GM18870 (cell line): ENCODE measurements at regions not wholly inside any gene's neighbourhood (a gene's known extent, or its start where the extent isn't known, plus 50 kb on each side); places are given as distances from the start of the nearest gene placed in this dataset.

Source experiments
- ATAC-seq: cut with Tn5 transposase; IDR thresholded peaks from one replicate; pipeline ENCODE4 v1.9.1; 2021; ENCODE audit warnings: moderate library complexity; ENCODE audit not compliant: unreplicated experiment

- ATAC-seq, result no peak
These were observed 163.7 kb downstream of the KLF12 start for GRCh38 chr13:73970421-73971055.

DNA sequence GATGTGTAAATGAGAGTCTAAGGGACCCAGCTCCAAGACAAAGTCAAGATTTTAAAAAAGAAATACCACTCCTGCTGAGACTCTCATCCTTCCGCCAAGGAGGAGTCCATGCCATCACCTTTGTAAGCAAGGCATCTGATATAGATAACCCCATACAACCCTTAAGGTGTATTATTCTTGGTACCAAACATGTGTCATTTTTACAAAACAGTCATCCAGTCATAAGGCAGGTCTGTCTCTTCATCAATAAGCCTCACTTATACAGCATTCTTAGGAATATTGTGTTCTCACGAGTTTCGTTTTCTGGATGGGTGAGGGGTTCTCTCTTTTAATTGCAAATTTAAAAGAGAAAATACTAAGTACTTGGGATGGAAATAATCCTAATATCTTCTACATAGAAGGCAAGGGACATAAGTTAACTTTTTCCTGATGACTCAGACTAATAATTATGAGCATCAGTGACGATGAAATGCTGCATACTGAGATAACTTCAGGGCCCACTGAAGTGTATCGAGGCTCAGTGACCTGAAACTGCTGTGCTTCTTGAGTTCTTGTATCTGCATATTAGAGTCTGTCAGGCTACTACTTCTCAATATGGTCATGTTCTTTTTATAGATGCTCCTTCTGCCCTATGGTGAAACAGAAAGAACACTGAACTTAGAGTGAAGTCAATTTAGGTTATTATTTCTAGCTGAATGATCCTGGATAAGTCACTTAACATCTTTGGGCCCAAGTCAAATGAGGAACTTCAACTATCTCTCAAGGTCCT, 166.6 kb downstream of the KLF12 start:
- peak; percentile 100 for ATAC-seq

GRCh38 chr13:73966331-73966730, 167.9 kb downstream of the KLF12 start:
- no peak for ATAC-seq

GRCh38 chr13:73962284-73962683, 171.9 kb downstream of the KLF12 start:
- no peak for ATAC-seq

DNA sequence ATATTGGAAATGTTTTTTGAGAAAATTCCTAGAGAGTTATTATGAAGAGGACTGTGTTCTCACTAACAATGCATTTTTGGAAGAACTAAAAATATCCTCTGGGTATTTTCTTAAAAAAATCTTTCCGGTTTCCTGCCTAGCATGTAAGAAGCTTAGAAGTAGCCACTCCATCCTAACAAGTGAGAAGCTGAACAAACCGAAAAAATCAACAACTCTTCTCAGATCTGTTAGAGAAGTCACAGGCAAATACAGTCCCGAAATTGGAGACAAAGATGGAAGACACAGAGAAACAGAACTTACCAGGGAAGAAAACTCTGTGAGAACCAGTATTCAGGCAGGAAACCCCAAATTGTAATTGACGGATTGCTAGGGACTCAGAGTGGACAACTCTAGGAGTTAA, 173.0 kb downstream of the KLF12 start:
- no peak for ATAC-seq

DNA sequence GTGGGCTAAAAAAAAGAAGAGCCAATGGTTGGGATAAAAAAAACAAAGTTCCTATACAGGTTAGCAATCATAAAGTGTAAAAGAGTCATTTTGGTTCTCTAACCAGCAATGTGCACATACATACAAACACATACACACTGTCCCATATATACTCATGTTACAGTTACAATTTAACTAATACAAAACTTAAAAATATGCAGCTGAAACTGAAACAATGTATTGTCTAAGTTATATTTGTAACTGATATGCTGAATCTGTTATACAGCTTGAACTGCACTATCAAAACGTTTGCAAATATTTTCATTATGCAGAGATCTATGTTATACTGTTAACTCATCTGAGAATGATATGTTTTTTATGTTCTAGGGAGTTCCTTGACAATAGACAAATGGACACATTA, 173.7 kb downstream of the KLF12 start:
- ATAC-seq, result peak; percentile 78

DNA sequence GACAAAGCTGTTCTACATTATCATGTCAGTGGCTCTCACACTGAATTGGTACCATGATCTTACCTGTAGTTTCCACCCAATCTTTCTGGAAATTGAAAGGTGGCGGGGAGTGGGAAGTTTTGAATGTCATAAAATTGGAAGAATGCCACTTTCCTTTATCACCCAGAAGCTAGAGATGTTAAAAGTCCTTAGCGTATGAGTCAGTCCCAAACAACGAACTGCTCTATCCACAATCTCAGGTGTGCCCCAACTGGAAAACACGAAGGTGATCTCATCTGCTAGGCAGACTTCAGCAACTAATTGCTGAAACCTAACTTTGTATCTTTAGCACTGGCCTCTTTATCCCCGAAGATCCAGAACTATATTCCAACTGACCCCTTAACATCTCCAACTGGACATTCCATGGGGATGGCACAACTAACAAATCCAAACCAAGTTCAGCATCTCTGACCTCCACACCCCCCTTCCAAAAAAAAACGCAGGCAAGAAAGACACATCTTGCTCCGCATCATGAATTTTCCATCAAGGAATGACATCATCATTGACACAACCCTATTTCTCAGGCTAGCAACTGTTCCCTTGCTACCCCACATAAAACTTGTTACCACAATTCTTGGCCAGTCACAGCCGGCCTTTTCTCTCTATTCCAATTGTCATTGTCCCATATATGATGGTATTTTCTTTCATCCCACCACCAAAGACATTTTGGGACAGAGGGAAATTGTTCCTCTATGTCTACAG, 175.4 kb downstream of the KLF12 start:
- no peak for ATAC-seq

GRCh38 chr13:73957889-73958288, 176.3 kb downstream of the KLF12 start:
- ATAC-seq, result no peak

DNA sequence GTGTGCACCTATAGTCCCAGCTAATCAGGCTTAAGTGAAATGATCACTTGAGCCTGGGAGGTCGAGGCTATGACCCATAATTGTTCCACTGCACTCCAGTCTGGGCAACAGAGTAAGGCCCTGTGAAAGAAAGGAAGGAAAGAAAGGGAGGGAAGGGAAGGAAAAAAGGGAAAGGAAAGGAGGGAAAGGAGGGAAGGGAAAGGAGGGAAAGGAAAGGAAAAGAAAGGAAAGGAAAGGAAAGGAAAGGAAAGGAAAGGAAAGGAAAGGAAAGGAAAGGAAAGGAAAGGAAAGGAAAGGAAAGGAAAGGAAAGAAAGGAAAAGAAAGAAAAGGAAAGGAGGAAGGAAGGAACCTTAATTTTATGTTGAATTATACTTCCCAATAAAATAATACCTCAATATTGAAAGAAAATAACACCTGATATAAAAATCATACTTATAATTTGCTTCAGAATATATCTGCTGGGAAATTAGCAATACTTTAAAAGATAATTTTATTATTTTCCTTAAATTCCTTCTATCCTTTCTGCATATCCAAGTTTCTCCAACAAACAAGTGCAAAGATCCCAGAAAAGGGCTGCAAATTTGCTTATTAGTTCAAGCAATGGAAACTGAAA, 177.3 kb downstream of the KLF12 start:
- no peak for ATAC-seq

DNA sequence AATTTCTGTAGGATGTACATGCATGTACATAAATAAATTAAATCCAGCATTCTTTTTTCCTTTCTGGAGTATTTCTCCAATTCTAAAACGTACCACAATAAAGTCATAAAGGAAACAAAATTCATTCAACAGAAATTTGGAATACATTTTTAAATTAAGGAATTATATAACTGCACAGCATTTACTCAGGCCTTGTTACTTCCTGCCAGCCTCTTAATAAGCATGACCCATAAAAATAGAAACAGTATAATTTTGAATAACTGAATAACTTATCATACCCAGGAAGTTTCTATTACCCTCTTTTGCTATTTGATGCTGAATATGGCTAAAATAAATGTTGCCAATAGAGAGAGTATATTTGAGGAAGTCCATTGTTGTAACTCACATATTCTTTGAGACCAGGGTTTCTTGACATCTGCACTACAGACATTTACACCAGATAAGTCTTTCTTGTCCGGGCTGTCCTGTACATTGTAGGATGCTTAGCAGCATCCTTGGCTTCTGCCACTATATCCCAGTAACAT, 178.2 kb downstream of the KLF12 start:
- ATAC-seq, result no peak

DNA sequence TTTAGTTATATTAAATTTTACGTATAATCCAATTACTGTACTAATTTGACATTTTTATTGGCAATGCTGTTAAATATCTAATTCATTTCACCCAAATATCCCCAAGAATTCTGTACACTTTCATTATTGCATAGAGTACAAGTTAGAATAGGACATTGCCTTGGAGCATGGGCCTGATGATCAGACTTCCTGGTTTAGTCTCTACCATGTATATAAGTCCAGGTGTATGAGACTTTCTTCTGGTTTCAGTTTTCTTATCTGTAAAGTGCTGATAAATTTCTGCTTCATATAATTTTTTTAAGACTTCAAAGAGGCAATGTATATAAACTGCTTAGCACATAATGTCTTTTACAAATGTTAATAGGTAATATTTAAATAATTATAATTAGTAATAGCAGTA, 179.4 kb downstream of the KLF12 start:
- ATAC-seq, result peak; percentile 71

GRCh38 chr13:73952648-73953047, 181.6 kb downstream of the KLF12 start:
- no peak for ATAC-seq

DNA sequence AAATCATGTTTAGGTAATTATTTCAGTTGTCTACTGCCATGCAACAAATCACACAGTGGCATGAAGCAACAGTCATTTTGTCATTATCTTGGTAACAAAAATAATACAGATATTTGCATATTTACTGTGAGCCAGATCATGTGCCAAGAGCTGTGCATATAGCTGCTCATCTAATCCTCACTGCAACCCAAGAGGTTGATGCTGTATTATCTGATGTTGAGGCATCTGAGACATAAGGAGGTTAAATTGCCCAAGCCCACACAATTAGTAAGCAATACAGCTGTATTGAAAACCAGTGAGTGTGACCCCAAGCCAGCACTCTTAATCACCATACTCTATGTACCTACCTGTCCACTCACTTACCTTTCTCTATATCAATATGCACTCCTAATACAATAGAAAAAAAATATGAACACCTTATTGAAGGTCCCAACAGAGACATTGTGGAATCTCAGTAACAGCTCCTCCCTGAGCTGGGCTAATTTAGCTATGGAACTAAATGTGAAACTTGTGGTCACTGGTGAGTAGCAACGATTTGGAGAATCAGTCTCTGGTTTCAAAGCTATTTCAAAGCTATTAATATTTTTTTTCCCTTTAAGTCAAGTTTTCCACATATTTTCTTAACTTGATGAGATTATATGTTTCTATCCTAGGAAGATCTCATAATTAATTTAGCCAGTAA, 185.2 kb downstream of the KLF12 start:
- ATAC-seq, result peak; percentile 70

- ATAC-seq, result no peak
These were observed 188.3 kb downstream of the KLF12 start for GRCh38 chr13:73945871-73946270.

- ATAC-seq, result no peak
These were observed 188.8 kb downstream of the KLF12 start for GRCh38 chr13:73945382-73945781.

GRCh38 chr13:73943965-73944233, 190.3 kb downstream of the KLF12 start:
- ATAC-seq, result no peak

DNA sequence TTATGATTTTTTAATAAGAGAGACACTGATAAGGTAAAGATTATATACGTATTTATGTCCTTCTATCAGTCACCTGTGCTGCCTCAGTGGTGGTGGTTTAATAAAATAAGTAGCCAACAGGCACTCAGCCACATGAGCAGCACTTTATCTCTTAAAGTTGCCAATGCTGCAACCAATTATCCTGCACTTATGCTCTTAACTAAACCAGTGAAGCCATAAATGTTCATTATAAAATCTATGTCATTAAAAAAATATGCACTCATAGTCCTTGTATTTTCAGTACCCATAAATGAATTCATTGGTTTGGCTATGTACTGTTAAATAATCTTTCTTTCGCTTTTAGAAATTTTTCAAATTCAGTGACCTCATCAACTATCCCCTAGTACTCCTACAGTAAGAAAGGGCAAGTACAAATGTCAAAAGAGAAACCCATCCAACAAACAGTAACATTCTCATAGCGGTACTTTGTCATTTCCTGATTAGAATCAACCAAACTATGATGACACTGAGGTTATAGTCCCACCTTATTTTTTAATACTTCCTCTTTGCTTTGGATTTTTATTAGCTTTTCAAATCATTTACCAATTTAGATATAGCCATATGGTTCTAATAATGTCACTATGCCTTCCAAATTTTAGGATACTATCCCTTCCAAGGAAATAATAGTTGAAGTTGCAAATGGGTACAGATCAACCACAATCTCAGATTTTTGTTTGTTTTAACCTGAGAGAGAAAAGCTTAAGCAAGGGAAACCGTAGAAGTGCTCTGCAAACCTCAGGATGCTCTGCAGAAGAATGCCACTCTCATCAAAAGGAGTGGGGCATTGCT, 190.9 kb downstream of the KLF12 start:
- peak; percentile 80 for ATAC-seq

- ATAC-seq, result no peak
These were observed 192.5 kb downstream of the KLF12 start for GRCh38 chr13:73941752-73942151.

- ATAC-seq, result no peak
These were observed 194.1 kb downstream of the KLF12 start for GRCh38 chr13:73940098-73940497.

DNA sequence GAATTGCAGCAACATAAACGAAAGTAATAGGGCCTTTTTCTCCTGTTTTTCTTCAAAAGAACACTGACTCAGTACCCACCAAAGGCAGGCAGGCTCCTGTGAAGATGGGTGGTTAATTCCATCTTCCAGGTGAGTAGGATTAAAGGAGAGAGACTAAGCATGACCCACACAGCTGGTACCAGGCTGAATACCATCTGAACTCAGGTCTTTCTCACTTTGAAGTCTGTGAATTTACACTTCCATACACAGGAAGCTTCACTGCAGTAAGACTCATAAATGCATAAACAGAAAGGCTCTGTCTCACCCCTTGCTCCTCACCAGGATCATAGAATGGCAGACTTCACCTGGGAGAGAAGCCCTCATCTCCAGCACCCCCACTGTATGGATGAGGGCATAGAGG, 194.6 kb downstream of the KLF12 start:
- ATAC-seq, result no peak
